HG03442 (cell line): ENCODE measurements at regions not wholly inside any gene's neighbourhood (a gene's known extent, or its start where the extent isn't known, plus 50 kb on each side); places are given as distances from the start of the nearest gene placed in this dataset.

ENCODE experiments used
- ATAC-seq: cut with Tn5 transposase; IDR thresholded peaks from one replicate; pipeline ENCODE4 v1.9.1; 2021; ENCODE audit warnings: mild to moderate bottlenecking, moderate library complexity; ENCODE audit not compliant: unreplicated experiment

- ATAC-seq = no peak
Measured at GRCh38 chr7:110084181-110084807, 1006.6 kb upstream of the LRRN3 start.

- no peak for ATAC-seq
Measured at GRCh38 chr7:110090110-110090820, 1000.7 kb upstream of the LRRN3 start.

- ATAC-seq = no peak
Measured at GRCh38 chr7:110095372-110096052, 995.4 kb upstream of the LRRN3 start.

- ATAC-seq = no peak
Measured at GRCh38 chr7:110104243-110104642, 986.7 kb upstream of the LRRN3 start.

GRCh38 chr7:110105307-110105706 is 985.6 kb upstream of the LRRN3 start:
- ATAC-seq = no peak

GRCh38 chr7:110105840-110106239 is 985.1 kb upstream of the LRRN3 start:
- ATAC-seq = no peak

GRCh38 chr7:110119883-110120581 is 970.9 kb upstream of the LRRN3 start:
- ATAC-seq = no peak

GRCh38 chr7:110129159-110129558 is 961.8 kb upstream of the LRRN3 start:
- no peak for ATAC-seq

- ATAC-seq = no peak
Measured at GRCh38 chr7:110130669-110131068, 960.3 kb upstream of the LRRN3 start.

GRCh38 chr7:110131344-110131743 is 959.6 kb upstream of the LRRN3 start:
- no peak for ATAC-seq

GRCh38 chr7:110139056-110139455 is 951.9 kb upstream of the LRRN3 start:
- no peak for ATAC-seq

GRCh38 chr7:110142939-110143526 is 947.9 kb upstream of the LRRN3 start:
- no peak for ATAC-seq

GRCh38 chr7:110144599-110144998 is 946.3 kb upstream of the LRRN3 start:
- ATAC-seq = no peak

- ATAC-seq = no peak
Measured at GRCh38 chr7:110148054-110148453, 942.9 kb upstream of the LRRN3 start.

- ATAC-seq = no peak
Measured at GRCh38 chr7:110153222-110153621, 937.7 kb upstream of the LRRN3 start.

- ATAC-seq = no peak
Measured at GRCh38 chr7:110156511-110156910, 934.4 kb upstream of the LRRN3 start.

GRCh38 chr7:110157631-110158362 is 933.1 kb upstream of the LRRN3 start:
- no peak for ATAC-seq

GRCh38 chr7:110168010-110168409 is 922.9 kb upstream of the LRRN3 start:
- no peak for ATAC-seq

- ATAC-seq = no peak
Measured at GRCh38 chr7:110170841-110171240, 920.1 kb upstream of the LRRN3 start.

- ATAC-seq = no peak
Measured at GRCh38 chr7:110177463-110177862, 913.5 kb upstream of the LRRN3 start.
